OCI-LY7 (cell line): ENCODE measurements at regions not wholly inside any gene's neighbourhood (a gene's known extent, or its start where the extent isn't known, plus 50 kb on each side); places are given as distances from the start of the nearest gene placed in this dataset.

Source experiments
- CTCF ChIP-seq: fragments of 200-600 bp; sonication (generic); conservative IDR thresholded peaks from 2 replicates; pipeline ENCODE4 v1.5.1; 2014; ENCODE audit warnings: mild to moderate bottlenecking, antibody characterized with exemption, low read length, moderate library complexity, mixed read lengths
- EZH2phosphoT487 ChIP-seq: fragments of 200-600 bp; sonication (generic); IDR thresholded peaks from 2 replicates; pipeline ENCODE4 v1.6.1; 2018; ENCODE audit warnings: low read depth, borderline replicate concordance, mild to moderate bottlenecking, mixed run types, antibody characterized with exemption, low read length, moderate library complexity, mixed read lengths

GRCh38 chr9:81351166-81351565, 338.2 kb downstream of the TLE1 start:
- no peak for TF ChIP-seq CTCF
- no peak for TF ChIP-seq EZH2phosphoT487
